HCT116 (cell line): ENCODE measurements at regions not wholly inside any gene's neighbourhood (a gene's known extent, or its start where the extent isn't known, plus 50 kb on each side); places are given as distances from the start of the nearest gene placed in this dataset.

ENCODE experiments used
- ATAC-seq: fragments of 200-7000 bp; cut with Tn5 transposase; 2 replicates; pipeline ENCODE4 v1.9.1; 2020; ENCODE audit warnings: mild to moderate bottlenecking, moderate library complexity
- BruUV-seq: library from RNA; stranded (reverse); fragments of 400-500 nt; replicated peaks from 2 replicates; lab custom pipeline; 2021; lab: Mats Ljungman, UMichigan
- CTCF ChIA-PET: fragments of 300-600 bp; sonication (Branson Sonifier 250); formaldehyde crosslinking; loops from one replicate; lab custom pipeline; 2021; ENCODE audit warnings: antibody characterized with exemption; lab: Charles Lee
- POLR2A ChIA-PET: fragments of 300-600, 350-600 bp; sonication (Branson Sonifier 250); formaldehyde crosslinking; loops from one replicate; lab custom pipeline; 2021; ENCODE audit warnings: antibody characterized with exemption; lab: Charles Lee
- RAD21 ChIA-PET, 2 experiments: fragments of 300-600 bp; sonication (Branson Sonifier 250); formaldehyde crosslinking; loops; one replicate each; lab custom pipeline; 2023; ENCODE audit warnings: low total read pairs in 2 of 2; ENCODE audit not compliant: uncharacterized antibody in 2 of 2, unreplicated experiment in 2 of 2, low non-redundant PET in 1 of 2; lab: Charles Lee
- DNase-seq: peaks from one replicate; pipeline ENCODE4 v3.0.0-alpha.2; 2010; ENCODE audit warnings: low read depth, low spot score
- H2AFZ ChIP-seq: fragments of 200-600 bp; shearing (Covaris generic), sonication (generic); 2 replicates; pipeline ENCODE4 v1.6.1; 2017; ENCODE audit warnings: low read depth, mixed run types, mixed read lengths, antibody characterized with exemption, low read length; ENCODE audit not compliant: poor library complexity, severe bottlenecking
- H3K27ac ChIP-seq: 2 replicates; pipeline ENCODE4 v1.5.1; 2012; ENCODE audit warnings: low read depth, low read length
- H3K27me3 ChIP-seq: fragments of 200-600 bp; sonication (generic); 2 replicates; pipeline ENCODE4 v1.6.1; 2016; ENCODE audit warnings: mixed run types, low read length, mixed read lengths; ENCODE audit not compliant: insufficient read depth
- H3K36me3 ChIP-seq, 2 experiments: fragments of 200-500 bp in 1 of 2; fragments of 200-600 bp in 1 of 2; sonication (Bioruptor generic) in 1 of 2; sonication (generic) in 1 of 2; 2 replicates each; pipeline versions ENCODE4 v1.5.1 to v1.6.1; 2014 to 2016; ENCODE audit warnings: low read length in 2 of 2, inconsistent platforms in 1 of 2, mixed read lengths in 1 of 2, mixed run types in 1 of 2; ENCODE audit not compliant: insufficient read depth in 2 of 2, control insufficient read depth in 1 of 2
- H3K4me1 ChIP-seq, 2 experiments: fragments of 200-600 bp in 1 of 2; sonication (generic) in 1 of 2; 2 replicates each; pipeline versions ENCODE4 v1.5.1 to v1.6.1; 2012 to 2017; ENCODE audit warnings: low read length in 2 of 2, inconsistent platforms in 1 of 2, mild to moderate bottlenecking in 1 of 2, mixed read lengths in 1 of 2, mixed run types in 1 of 2, moderate library complexity in 1 of 2; ENCODE audit not compliant: insufficient read depth in 2 of 2, control insufficient read depth in 1 of 2
- H3K4me2 ChIP-seq: fragments of 200-600 bp; sonication (generic); 2 replicates; pipeline ENCODE4 v1.6.1; 2017; ENCODE audit warnings: mixed run types, low read length, mixed read lengths
- H3K4me3 ChIP-seq, 2 experiments: fragments of 200-600 bp in 1 of 2; sonication (generic) in 1 of 2; replicated peaks in 1 of 2; 2 replicates each; pipeline ENCODE4 v1.5.1; 2011 to 2016; ENCODE audit warnings: low read length in 2 of 2, control low read depth in 1 of 2, low read depth in 1 of 2, mild to moderate bottlenecking in 1 of 2, mixed read lengths in 1 of 2, mixed run types in 1 of 2
- H3K79me2 ChIP-seq: fragments of 200-600 bp; sonication (generic); 2 replicates; pipeline ENCODE4 v1.6.1; 2017; ENCODE audit warnings: mild to moderate bottlenecking, mixed run types, low read length, moderate library complexity, mixed read lengths; ENCODE audit not compliant: insufficient read depth
- H3K9ac ChIP-seq: fragments of 200-600 bp; sonication (generic); 2 replicates; pipeline ENCODE4 v1.6.1; 2016; ENCODE audit warnings: low read length, mixed read lengths
- H3K9me2 ChIP-seq: fragments of 200-600 bp; sonication (generic), shearing (Covaris generic); 2 replicates; pipeline ENCODE4 v1.6.1; 2017; ENCODE audit warnings: mixed run types, mild to moderate bottlenecking, moderate library complexity; ENCODE audit not compliant: insufficient read depth
- H3K9me3 ChIP-seq, 2 experiments: fragments of 200-500 bp in 1 of 2; fragments of 200-600 bp in 1 of 2; sonication (Bioruptor generic) in 1 of 2; sonication (generic) in 1 of 2; 2 replicates each; pipeline ENCODE4 v1.6.1; 2014 to 2017; ENCODE audit warnings: low read length in 2 of 2, mixed read lengths in 2 of 2, inconsistent platforms in 1 of 2, low read depth in 1 of 2, mild to moderate bottlenecking in 1 of 2, mixed run types in 1 of 2, moderate library complexity in 1 of 2; ENCODE audit not compliant: control insufficient read depth in 1 of 2, insufficient read depth in 1 of 2
- H4K20me1 ChIP-seq: fragments of 200-600 bp; sonication (generic), shearing (Covaris generic); 2 replicates; pipeline ENCODE4 v1.6.1; 2017; ENCODE audit warnings: mixed run types, mild to moderate bottlenecking, moderate library complexity; ENCODE audit not compliant: insufficient read depth
- CTCF ChIP-seq, 3 experiments: fragments of 200-600 bp in 1 of 3; sonication (generic) in 1 of 3; IDR thresholded peaks in 2 of 3; conservative IDR thresholded peaks in 1 of 3; 2 replicates each; pipeline ENCODE4 v1.5.1; 2012 to 2017; ENCODE audit warnings: low read depth in 2 of 3, low read length in 2 of 3, antibody characterized with exemption in 1 of 3, borderline replicate concordance in 1 of 3, control low read depth in 1 of 3, mild to moderate bottlenecking in 1 of 3, mixed read lengths in 1 of 3, mixed run types in 1 of 3, moderate library complexity in 1 of 3; ENCODE audit not compliant: insufficient read depth in 1 of 3
- ELF1 ChIP-seq: IDR thresholded peaks from 2 replicates; pipeline ENCODE4 v1.6.1; 2012; ENCODE audit warnings: low read depth, borderline replicate concordance
- EZH2phosphoT487 ChIP-seq: fragments of 200-600 bp; IDR thresholded peaks from 2 replicates; pipeline ENCODE4 v1.6.1; 2018; ENCODE audit warnings: antibody characterized with exemption, borderline replicate concordance
- FOSL1 ChIP-seq: IDR thresholded peaks from 2 replicates; pipeline ENCODE4 v1.6.1; 2012; ENCODE audit warnings: low read depth
- JUND ChIP-seq: IDR thresholded peaks from 2 replicates; pipeline ENCODE4 v1.6.1; 2012
- REST ChIP-seq: IDR thresholded peaks from 2 replicates; pipeline ENCODE4 v1.6.1; 2012; ENCODE audit warnings: low read depth
- SP1 ChIP-seq: IDR thresholded peaks from 2 replicates; pipeline ENCODE4 v1.6.1; 2012; ENCODE audit warnings: low read depth
- YY1 ChIP-seq: IDR thresholded peaks from 2 replicates; pipeline ENCODE4 v1.6.1; 2011; ENCODE audit warnings: low read length, low read depth, moderate library complexity, mild to moderate bottlenecking; ENCODE audit not compliant: insufficient replicate concordance; ENCODE audit errors: extremely low read depth
- intact Hi-C: fragments of 100-400 bp; cut with micrococcal nuclease; formaldehyde crosslinking; loops from 2 replicates; pipeline ENCODE4 v1.10.0; 2022

- intact Hi-C loops: no loop called here
- no TSS peak for BruUV-seq
- Histone ChIP-seq H3K9ac (no peak overlapping the region), H3K27me3 (no peaks in the 10 kb centered on the region), H3K4me3 (no peak overlapping the region), H3K27ac (no peak overlapping the region), H3K9me3 (peaks cover 0 to 24% of the 10 kb centered on the region in 2 experiments; a peak in 2 of 4 replicates), H4K20me1 (no peaks in the 10 kb centered on the region), H3K4me1 (no peaks in the 10 kb centered on the region), H3K36me3 (no peaks in the 10 kb centered on the region)
- RAD21 ChIA-PET: no interaction called here
- no peak for ATAC-seq
- TF ChIP-seq CTCF (IDR thresholded peaks at IDR 0.05 in 2 of 3, conservative IDR thresholded peaks at IDR 0.05 in 1 of 3; ENCODE audit: borderline replicate concordance in 1 of 3, insufficient read depth in 1 of 3, low read depth in 2 of 3, low read length in 2 of 3) (no peak), EZH2phosphoT487 (no peak), JUND (no peak), FOSL1 (no peak), ELF1 (no peak), YY1 (no peak)
- TF ChIP-seq, all 23 proteins: peak for 0
- H3K9me2 ChIP-seq: no peaks in the 10 kb centered on the region
- no peaks in the 10 kb centered on the region for H3K79me2 ChIP-seq
- H2AFZ ChIP-seq: no peak overlapping the region
- H3K4me2 ChIP-seq: no peak overlapping the region
- ChIA-PET CTCF (no interaction called here), POLR2A (no interaction called here)
- DNase-seq: no peak
Observed at GRCh38 chr18:68438536-68438935, 276.4 kb downstream of the TMX3 start.

- RAD21 ChIA-PET: no interaction called here
- H4K20me1 ChIP-seq: no peaks in the 10 kb centered on the region
- no peak overlapping the region for H3K4me3 ChIP-seq
- DNase-seq (no peak), ATAC-seq (no peak)
- no peak overlapping the region for H3K27ac ChIP-seq
- CTCF ChIA-PET: no interaction called here
- no peaks in the 10 kb centered on the region for H3K4me1 ChIP-seq
- H3K79me2 ChIP-seq: no peaks in the 10 kb centered on the region
- no peaks in the 10 kb centered on the region for H3K9me2 ChIP-seq
- H3K36me3 ChIP-seq: no peaks in the 10 kb centered on the region
- no peak overlapping the region for H3K4me2 ChIP-seq
- intact Hi-C loops: no loop called here
- no peaks in the 10 kb centered on the region for H3K27me3 ChIP-seq
- POLR2A ChIA-PET: no interaction called here
- BruUV-seq: no TSS peak
- H3K9ac ChIP-seq: no peak overlapping the region
- no peak for TF ChIP-seq REST
- TF ChIP-seq CTCF (IDR thresholded peaks at IDR 0.05 in 2 of 3, conservative IDR thresholded peaks at IDR 0.05 in 1 of 3; ENCODE audit: borderline replicate concordance in 1 of 3, insufficient read depth in 1 of 3, low read depth in 2 of 3, low read length in 2 of 3): no peak
- TF ChIP-seq SP1: no peak
- peaks cover 0 to 29% of the 10 kb centered on the region in 2 experiments; a peak in 2 of 4 replicates for H3K9me3 ChIP-seq
- no peak overlapping the region for H2AFZ ChIP-seq
Observed at GRCh38 chr18:68436485-68436884, 278.4 kb downstream of the TMX3 start.
